Fibroblast of skin of abdomen (primary cell): ENCODE measurements at regions not wholly inside any gene's neighbourhood (a gene's known extent, or its start where the extent isn't known, plus 50 kb on each side); places are given as distances from the start of the nearest gene placed in this dataset.

ENCODE experiments used
- DNase-seq: peaks from one replicate; pipeline ENCODE4 v3.0.0-alpha.2; 2013

DNA sequence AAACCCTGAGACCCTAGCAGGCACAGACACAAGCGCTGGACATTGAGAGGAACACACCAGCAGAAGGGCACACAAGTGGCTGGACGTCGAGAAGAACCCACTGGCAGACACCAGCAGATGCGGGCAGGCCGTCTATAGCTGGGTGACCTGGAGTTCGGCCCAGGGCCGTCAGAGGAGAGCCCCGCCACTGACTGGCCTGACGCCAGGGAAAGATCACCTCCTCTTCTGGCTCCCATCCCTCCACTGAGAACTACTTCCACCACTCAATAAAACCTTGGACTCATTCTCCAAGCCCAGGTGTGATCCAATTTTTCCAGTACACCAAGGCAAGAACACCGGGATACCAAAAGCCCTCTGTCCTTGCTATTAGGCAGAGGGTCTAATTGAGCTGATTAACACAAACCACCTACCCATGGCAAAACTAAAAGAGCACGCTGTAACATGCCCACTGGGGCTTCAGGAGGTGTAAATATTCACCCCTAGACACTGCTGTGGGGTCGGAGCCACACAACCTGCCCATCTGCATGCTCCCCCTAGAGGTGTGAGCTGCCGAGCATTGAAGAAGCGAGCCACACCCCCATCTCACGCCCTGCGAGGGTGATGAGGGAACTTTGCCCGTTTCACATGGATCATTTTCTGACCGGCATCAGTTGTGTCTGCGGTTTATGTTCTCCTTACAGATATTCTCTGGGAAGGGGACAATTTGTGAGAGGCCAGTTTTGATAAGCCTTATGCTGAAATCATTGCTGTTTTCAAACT, 104.8 kb downstream of the HLX start:
- no peak for DNase-seq

GRCh38 chr1:220990427-220991339, 111.4 kb downstream of the HLX start:
- peak; percentile 75 for DNase-seq

GRCh38 chr1:220991506-220991905, 112.3 kb downstream of the HLX start:
- DNase-seq = peak; percentile 14

DNA sequence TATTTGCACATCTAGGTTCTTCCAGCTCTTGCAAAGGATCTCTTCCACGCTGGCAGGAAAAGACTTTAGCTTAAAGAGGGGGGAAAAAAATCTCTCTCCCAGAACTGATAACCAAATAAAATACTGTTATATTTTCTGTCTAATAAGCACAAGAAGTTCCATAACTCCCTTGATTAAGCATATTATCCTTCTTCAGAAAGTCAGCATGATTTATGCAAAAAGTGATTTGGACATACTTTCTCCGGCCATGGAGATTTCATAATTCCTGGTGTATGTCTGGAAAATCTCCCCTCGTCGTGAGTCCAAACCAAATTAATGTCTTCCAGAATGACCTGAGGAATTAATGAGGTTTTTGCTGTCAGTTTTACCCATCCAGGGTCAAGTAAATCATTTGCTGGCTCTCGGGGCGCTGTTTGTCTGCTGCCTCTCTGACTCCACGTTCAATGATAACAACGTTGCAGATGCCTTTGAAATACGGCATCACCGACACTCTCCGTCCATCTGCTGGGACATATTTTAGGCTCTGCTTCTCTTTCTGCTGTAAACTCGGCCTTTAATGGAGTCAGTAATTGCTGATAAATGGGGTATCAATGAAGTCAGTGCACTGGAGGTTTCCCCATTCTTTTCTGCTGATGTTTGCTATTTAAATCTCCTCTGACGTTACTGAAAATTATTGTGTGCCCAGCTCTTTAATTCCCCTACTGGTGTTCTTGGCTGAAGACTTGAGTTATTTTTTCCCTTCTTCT, 112.9 kb downstream of the HLX start:
- peak; percentile 81 for DNase-seq

DNA sequence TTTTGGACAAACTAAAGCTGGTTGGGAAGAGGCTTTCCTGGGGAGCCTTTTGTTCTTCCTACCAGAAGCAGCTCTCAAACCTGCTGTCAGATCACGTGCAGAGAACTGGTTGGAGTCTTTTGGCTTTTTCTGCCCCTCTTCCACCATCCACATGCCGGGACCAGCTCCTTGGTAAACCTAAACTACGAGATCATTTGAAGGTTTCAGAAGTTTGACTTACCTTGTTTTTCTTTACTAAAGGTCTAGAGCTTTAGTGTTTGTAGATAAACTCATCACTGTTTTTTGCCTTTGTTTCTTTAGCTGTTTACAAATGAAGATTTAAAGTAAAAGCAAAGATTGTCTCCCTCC, 113.4 kb downstream of the HLX start:
- no peak for DNase-seq

GRCh38 chr1:220994671-220995070, 115.4 kb downstream of the HLX start:
- no peak for DNase-seq

DNA sequence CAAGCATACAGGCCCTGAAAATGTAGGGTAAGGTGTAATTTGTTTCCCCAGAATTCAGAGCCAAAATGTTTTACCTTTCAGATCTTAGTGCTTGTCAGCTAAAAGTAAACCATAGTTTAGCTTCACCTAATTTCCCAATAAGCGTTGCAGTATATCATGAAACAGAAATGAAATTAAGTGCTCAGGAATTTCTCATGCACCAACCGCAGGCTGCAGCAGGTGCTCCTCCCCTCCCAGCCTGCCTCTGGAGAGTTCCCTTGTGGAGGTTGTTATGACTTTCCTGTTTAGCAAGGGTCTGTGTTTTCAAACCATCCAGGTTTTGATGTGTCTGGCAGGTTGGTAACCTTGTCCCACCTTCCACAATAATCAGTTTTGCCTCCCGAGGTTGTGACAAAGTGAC, 118.5 kb downstream of the HLX start:
- no peak for DNase-seq

GRCh38 chr1:220999872-221000863, 120.9 kb downstream of the HLX start:
- no peak for DNase-seq

GRCh38 chr1:221001167-221001566, 121.9 kb downstream of the HLX start:
- DNase-seq = no peak

- no peak for DNase-seq
Measured at GRCh38 chr1:221002601-221003000, 123.4 kb downstream of the HLX start.

DNA sequence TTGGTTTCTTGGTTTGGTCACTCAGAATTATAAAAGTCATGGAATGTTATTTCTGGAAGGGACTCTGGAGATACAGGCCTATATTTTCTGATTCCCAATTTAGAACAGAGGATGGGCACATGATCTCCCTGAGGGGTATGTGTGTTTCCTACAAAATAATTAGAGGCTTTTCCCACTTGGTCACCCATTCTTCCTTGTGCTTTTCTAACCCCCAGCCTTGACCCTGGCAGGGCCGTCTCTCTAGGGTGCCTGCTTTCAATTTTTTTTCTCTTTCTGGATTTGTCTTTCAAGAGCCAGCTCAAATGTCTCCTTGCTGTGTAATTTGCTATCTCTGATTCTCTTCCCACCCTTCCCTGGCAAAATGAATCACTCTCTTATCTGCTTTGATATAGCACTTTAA, 131.9 kb downstream of the HLX start:
- no peak for DNase-seq

GRCh38 chr1:221012120-221012519, 132.9 kb downstream of the HLX start:
- DNase-seq = no peak

DNA sequence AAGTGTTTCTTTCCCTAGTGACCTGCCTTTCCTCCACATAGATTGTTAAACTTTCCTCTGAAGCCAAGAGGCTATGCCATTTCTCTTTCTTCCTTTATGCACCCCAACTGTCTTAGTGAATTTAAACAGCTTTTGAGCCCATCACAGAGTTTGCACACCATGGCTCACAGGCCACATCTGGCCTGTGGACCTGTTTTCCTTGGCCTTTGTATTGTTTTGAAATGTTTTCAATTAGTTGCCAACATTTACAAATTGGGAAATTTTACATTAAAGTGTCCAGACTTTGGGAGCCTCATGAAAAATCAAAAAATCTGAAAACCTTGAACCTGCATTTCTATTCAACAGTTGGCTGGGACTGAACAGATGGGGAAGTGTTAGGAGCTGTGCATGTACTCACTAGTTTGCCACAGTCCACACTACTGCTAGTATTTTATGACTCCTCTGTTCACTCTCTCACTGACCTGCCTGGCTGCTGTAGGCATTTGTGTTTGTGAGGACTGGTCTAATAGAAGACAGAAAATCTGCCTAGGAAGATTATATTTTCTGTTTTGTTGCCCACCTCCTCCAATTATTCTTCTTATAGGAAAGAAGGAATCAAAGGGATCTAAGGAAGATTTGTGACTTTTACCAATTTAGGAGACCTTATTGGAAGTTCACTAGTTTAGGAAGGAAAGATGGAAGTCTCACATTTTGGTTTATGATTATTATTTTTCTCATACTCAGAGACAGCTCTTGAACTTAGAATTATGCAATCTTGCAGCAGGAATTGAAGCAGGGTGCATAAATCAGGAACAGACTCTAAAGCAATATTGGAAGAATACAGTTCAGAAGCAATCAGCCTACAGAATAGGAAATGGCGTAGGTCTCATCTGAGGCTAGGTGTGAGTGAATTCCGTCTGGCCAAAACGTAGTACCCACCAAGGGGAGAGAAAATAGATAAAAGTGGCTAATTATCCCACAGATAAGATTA, 134.7 kb downstream of the HLX start:
- DNase-seq = no peak

GRCh38 chr1:221015159-221015790, 136.0 kb downstream of the HLX start:
- no peak for DNase-seq

DNA sequence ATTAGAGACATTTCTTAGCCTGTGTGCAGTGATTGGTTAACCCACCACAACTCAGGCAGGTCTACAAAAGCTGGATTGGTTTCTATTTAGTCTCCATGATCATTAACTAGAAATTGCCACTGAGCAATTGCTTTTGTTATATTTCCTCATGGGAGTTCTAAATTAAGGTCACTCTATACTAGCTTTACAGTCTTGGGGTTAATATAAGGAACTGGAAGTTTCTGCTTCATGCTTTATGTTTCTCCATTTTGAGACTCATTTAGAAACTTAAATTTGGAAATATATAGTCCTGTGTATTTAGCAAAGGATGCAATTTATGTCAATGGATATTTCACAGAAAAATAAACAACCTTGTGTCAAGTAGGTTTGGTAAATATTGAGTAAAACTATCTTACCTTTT, 137.5 kb downstream of the HLX start:
- no peak for DNase-seq

DNA sequence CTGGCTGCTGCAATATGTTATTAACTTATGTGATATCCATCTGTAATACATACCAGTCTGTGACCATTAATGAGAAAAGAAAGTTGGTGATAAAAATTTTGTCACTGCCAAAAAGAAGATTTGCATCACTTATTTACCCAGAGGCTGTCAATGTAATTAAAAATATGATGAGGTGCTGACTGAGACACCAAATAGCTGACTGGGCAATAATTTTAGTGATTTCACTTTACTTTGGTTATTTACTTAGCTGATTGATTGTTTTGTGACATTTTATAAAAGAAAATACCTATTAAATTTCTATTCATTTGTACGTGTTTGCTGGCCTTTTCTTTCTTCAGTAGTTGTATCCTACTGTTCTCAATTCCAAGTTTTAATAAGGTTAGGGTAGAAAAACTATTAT, 139.2 kb downstream of the HLX start:
- no peak for DNase-seq

GRCh38 chr1:221022331-221022730, 143.1 kb downstream of the HLX start:
- peak; percentile 35 for DNase-seq

- DNase-seq = no peak
Measured at GRCh38 chr1:221023482-221023881, 144.2 kb downstream of the HLX start.

DNA sequence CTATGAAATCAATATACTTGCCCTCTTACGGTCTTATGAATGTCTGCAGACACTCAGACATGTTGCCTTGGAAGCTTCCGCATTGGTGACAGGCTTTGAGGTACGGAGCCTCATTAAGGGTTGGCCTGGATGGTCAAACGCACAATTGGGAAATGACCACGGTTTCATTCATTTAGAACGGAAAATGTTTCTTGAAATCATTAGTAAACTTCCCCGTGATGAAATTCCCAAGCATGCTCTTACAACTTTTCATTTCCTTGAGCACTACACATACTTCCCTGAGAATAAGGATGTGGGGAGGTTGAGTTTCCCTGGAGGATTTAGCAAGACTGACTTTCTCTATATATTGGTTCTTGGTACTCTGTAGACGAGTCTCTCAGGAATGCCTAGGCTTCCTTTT, 146.3 kb downstream of the HLX start:
- peak; percentile 22 for DNase-seq

GRCh38 chr1:221025956-221026355, 146.7 kb downstream of the HLX start:
- no peak for DNase-seq
